Mucosa of descending colon (tissue), 3 donors: ENCODE measurements at regions not wholly inside any gene's neighbourhood (a gene's known extent, or its start where the extent isn't known, plus 50 kb on each side); places are given as distances from the start of the nearest gene placed in this dataset.

Experiments
- ATAC-seq: fragments of 200-7000 bp; cut with Tn5 transposase; one replicate; pipeline ENCODE4 v1.9.1; 2020; ENCODE audit warnings: mild to moderate bottlenecking, moderate library complexity
- DNase-seq, 3 donors: peaks; one replicate each; pipeline ENCODE4 v3.0.0-alpha.2; 2020
- H3K36me3 ChIP-seq: fragments of 200-600 bp; one replicate; pipeline ENCODE4 v1.8.0; 2021; ENCODE audit warnings: low read depth, mild to moderate bottlenecking
- H3K4me1 ChIP-seq: fragments of 200-600 bp; one replicate; pipeline ENCODE4 v1.8.0; 2021; ENCODE audit warnings: low read depth, mild to moderate bottlenecking
- H3K4me3 ChIP-seq: fragments of 200-600 bp; one replicate; pipeline ENCODE4 v1.8.0; 2021; ENCODE audit warnings: mild to moderate bottlenecking
- H3K9me3 ChIP-seq: fragments of 200-600 bp; one replicate; pipeline ENCODE4 v1.8.0; 2021; ENCODE audit warnings: mild to moderate bottlenecking
- intact Hi-C, 2 donors: fragments of 100-400 bp; cut with DNase I in 1 of 2; cut with micrococcal nuclease in 1 of 2; formaldehyde crosslinking; loops; one replicate each; pipeline versions ENCODE4 v1.11.0 to v1.11.1; 2022; cut with DNase I, micrococcal nuclease
- TF ChIP-seq, protein P1 (sequence below): fragments of 200-600 bp; IDR thresholded peaks from one replicate; pipeline ENCODE4 v1.8.0; 2022; ENCODE audit warnings: antibody characterized with exemption, mild to moderate bottlenecking
- donor health status: DM: no; HTN: no; CAD: no; lungs with moderate emphysema.
- donor health status: DM: no; HTN: no; CAD: no.
- donor health status: DM: no; HTN: yes; CAD: no.

DNA sequence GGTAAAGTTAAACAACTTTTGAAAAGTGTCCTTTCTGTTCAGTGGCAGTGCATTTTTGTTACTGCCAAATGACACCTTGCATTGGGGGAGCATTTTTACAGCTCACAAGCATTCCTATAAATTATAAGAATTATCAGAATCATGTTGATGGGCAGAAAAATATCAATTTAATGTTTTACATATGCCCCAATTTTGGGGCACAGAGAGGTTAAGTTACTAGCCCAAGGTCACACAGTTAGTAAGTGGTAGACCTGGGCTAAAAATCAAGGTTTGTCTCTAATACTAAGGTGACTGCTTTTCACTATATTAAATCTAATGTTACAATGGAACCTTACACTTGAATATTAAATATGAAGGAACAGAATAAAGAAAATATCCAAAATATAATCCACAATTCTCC lies 180.1 kb upstream of the IVNS1ABP start:
- Histone ChIP-seq H3K9me3 (no peaks in the 10 kb centered on the region), H3K4me3 (no peak overlapping the region), H3K4me1 (no peaks in the 10 kb centered on the region), H3K36me3 (no peaks in the 10 kb centered on the region)
- TF ChIP-seq, protein P1, sequence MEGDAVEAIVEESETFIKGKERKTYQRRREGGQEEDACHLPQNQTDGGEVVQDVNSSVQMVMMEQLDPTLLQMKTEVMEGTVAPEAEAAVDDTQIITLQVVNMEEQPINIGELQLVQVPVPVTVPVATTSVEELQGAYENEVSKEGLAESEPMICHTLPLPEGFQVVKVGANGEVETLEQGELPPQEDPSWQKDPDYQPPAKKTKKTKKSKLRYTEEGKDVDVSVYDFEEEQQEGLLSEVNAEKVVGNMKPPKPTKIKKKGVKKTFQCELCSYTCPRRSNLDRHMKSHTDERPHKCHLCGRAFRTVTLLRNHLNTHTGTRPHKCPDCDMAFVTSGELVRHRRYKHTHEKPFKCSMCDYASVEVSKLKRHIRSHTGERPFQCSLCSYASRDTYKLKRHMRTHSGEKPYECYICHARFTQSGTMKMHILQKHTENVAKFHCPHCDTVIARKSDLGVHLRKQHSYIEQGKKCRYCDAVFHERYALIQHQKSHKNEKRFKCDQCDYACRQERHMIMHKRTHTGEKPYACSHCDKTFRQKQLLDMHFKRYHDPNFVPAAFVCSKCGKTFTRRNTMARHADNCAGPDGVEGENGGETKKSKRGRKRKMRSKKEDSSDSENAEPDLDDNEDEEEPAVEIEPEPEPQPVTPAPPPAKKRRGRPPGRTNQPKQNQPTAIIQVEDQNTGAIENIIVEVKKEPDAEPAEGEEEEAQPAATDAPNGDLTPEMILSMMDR: no peak
- no peak for ATAC-seq
- DNase-seq: no peak
- intact Hi-C loops: no loop called here

DNA sequence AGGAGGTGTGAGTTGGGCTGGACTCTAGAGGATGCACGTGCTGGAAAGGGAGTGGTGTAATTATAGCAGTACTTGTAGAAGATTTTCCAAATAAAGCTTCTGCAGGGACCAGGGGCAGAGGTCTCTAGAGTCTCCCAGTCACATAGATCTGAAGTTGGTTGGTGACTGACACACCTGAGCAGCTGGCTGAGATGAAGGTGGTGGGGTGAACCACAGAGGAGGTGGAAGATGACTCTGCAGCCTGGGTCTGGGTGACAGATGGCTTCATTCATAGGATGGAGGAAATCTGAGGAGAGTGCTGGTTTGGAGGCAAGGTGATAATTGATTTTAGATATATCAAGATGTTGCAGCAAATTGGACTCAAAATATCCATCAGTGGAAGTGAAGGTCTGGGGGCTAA lies 178.9 kb upstream of the IVNS1ABP start:
- no peak overlapping the region for H3K4me3 ChIP-seq
- no peaks in the 10 kb centered on the region for H3K9me3 ChIP-seq
- DNase-seq (no peak), ATAC-seq (no peak)
- TF ChIP-seq, protein P1: no peak
- no peaks in the 10 kb centered on the region for H3K36me3 ChIP-seq
- intact Hi-C loops: no loop called here
- H3K4me1 ChIP-seq: no peaks in the 10 kb centered on the region

DNA sequence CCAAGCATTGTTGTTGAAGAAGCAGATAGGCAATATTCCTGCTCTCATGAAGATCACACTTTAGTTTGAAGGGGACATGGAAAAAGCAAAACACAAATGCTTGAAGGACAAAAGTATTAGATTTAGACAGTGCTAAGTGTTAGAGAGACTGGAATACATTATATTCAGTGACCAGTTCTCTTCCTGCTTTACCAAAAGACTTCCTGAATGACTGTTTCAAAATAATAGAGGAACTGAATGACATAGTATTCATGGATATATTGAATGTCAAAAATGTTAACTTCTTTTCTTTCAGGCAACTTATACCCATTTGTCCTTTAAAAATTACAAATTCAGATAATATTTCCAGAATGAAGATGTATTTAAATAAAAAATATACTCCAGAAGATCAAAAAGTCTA lies 178.0 kb upstream of the IVNS1ABP start:
- H3K4me3 ChIP-seq: no peak overlapping the region
- H3K9me3 ChIP-seq: no peaks in the 10 kb centered on the region
- TF ChIP-seq, protein P1: no peak
- intact Hi-C loops: no loop called here
- no peaks in the 10 kb centered on the region for H3K4me1 ChIP-seq
- H3K36me3 ChIP-seq: no peaks in the 10 kb centered on the region
- ATAC-seq (no peak), DNase-seq (no peak)

DNA sequence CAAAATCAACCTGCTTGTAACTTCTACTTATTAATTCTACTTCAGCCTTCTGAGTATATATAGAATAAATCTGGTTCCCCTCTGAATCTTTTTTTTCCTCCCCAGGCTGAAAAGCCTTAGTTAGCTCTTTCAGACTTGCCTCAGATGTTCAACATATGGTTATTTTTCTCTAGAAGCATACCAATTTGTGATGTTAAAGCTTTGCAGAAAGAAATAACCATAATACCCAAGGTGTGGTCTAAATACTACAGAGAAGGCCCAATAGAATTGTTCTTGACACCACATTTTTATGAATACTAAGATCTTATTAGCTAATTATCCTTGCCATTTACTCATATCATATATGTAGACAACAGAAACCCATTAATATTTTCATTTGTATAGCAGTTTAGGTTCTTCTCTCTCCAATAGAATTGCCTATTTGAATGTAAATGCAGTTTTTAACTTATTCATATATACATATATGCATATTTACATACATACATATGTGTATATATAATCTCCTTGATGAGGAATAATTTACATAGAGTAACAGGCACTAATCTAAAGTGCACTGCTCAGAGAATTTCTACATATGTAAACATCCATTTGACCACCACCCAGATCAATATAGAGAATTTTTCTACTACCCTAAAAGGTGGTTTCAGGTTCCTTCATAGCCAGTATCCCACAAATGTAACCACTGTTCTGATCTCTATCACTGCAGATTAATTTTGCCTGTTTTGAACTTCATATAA lies 175.2 kb upstream of the IVNS1ABP start:
- intact Hi-C loops: no loop called here
- TF ChIP-seq, protein P1: no peak
- ATAC-seq: no peak
- Histone ChIP-seq H3K4me3 (no peak overlapping the region), H3K4me1 (peaks cover 9% of the 10 kb centered on the region), H3K36me3 (no peaks in the 10 kb centered on the region), H3K9me3 (no peaks in the 10 kb centered on the region)
- DNase-seq: no peak

DNA sequence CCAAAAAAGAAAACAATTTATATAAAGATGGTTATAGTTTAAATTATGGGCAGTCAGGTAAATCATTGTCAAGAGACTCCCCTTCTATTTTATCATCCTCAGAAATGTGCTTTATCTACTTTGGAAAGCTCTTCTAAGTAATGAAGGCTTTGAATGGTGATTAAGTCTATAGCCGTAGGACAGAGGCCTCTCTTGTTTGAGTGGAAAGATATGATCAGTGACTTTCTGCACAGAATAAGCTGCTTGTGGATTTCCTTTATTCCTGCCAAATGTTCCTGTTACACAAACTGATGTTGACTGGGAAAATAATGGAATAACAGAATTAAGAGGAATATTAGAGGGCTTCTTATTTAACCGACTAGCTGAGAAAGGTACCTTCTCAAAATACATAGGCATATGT lies 174.6 kb upstream of the IVNS1ABP start:
- ATAC-seq (no peak), DNase-seq (no peak)
- Histone ChIP-seq H3K36me3 (no peaks in the 10 kb centered on the region), H3K4me1 (peaks cover 9% of the 10 kb centered on the region), H3K9me3 (no peaks in the 10 kb centered on the region), H3K4me3 (no peak overlapping the region)
- intact Hi-C loops: no loop called here
- TF ChIP-seq, protein P1: no peak

DNA sequence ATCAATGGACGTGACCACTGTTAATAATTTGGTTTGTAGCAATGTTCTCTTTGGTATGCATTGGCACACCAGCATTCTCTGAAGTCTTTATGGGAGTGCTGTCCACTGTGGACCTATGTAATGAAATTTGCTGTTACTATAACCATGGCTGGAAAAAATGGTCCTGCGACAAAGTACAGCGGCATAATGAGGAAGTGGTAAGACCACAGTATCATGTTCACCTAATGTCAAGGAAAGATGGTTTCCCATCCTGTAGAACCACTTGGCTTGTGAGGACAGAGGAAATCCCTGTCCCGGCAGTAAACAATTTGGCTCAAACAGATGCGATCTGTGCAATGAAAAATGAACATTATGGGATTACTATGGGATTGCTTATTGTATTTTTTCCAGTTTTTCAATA lies 173.9 kb upstream of the IVNS1ABP start:
- Histone ChIP-seq H3K4me1 (peaks cover 9% of the 10 kb centered on the region), H3K4me3 (no peak overlapping the region), H3K9me3 (no peaks in the 10 kb centered on the region), H3K36me3 (no peaks in the 10 kb centered on the region)
- ATAC-seq: no peak
- TF ChIP-seq, protein P1: no peak
- intact Hi-C loops: no loop called here
- DNase-seq: no peak
